Effector memory CD8-positive, alpha-beta T cell (primary cell): ENCODE measurements at regions not wholly inside any gene's neighbourhood (a gene's known extent, or its start where the extent isn't known, plus 50 kb on each side); places are given as distances from the start of the nearest gene placed in this dataset.

Source experiments
- ATAC-seq: fragments of 150-1000 bp; cut with Tn5 transposase; replicated peaks from 2 replicates; pipeline ENCODE4 v1.10.0; 2021; ENCODE audit warnings: mild to moderate bottlenecking, moderate library complexity
- DNase-seq, 3 experiments: peaks; one replicate each; pipeline ENCODE4 v3.0.0; 2021
- H3K27ac Mint-ChIP-seq, 2 donors: one replicate each; pipeline ENCODE4 v1.8.0; 2022; ENCODE audit warnings: mild to moderate bottlenecking in 2 of 2, mixed read lengths in 2 of 2, moderate library complexity in 2 of 2
- H3K27me3 Mint-ChIP-seq, 2 donors: one replicate each; pipeline ENCODE4 v1.8.0; 2022; ENCODE audit warnings: mixed read lengths in 2 of 2
- H3K36me3 Mint-ChIP-seq: one replicate; pipeline ENCODE4 v1.8.0; 2022; ENCODE audit warnings: mild to moderate bottlenecking, moderate library complexity, mixed read lengths; ENCODE audit not compliant: insufficient read depth
- H3K4me1 Mint-ChIP-seq, 2 donors: one replicate each; pipeline ENCODE4 v1.8.0; 2022; ENCODE audit warnings: low read depth in 2 of 2, mixed read lengths in 2 of 2
- H3K4me3 Mint-ChIP-seq, 2 donors: one replicate each; pipeline ENCODE4 v1.8.0; 2022; ENCODE audit warnings: mild to moderate bottlenecking in 2 of 2, mixed read lengths in 2 of 2, moderate library complexity in 2 of 2
- H3K9me3 Mint-ChIP-seq, 2 donors: one replicate each; pipeline ENCODE4 v1.8.0; 2022; ENCODE audit warnings: mixed read lengths in 2 of 2

- ATAC-seq (no peak), DNase-seq (no peak)
- peaks cover 13 to 22% of the 10 kb centered on the region in 2 donors for H3K27me3 Mint-ChIP-seq
- peaks cover 7 to 10% of the 10 kb centered on the region in 2 donors for H3K4me1 Mint-ChIP-seq
- no peak overlapping the region for H3K4me3 Mint-ChIP-seq
- no peaks in the 10 kb centered on the region for H3K9me3 Mint-ChIP-seq
- no peak overlapping the region for H3K27ac Mint-ChIP-seq
- H3K36me3 Mint-ChIP-seq: peaks cover 5% of the 10 kb centered on the region
These were observed 223.1 kb upstream of the PDE10A start for GRCh38 chr6:165886169-165886568.

DNA sequence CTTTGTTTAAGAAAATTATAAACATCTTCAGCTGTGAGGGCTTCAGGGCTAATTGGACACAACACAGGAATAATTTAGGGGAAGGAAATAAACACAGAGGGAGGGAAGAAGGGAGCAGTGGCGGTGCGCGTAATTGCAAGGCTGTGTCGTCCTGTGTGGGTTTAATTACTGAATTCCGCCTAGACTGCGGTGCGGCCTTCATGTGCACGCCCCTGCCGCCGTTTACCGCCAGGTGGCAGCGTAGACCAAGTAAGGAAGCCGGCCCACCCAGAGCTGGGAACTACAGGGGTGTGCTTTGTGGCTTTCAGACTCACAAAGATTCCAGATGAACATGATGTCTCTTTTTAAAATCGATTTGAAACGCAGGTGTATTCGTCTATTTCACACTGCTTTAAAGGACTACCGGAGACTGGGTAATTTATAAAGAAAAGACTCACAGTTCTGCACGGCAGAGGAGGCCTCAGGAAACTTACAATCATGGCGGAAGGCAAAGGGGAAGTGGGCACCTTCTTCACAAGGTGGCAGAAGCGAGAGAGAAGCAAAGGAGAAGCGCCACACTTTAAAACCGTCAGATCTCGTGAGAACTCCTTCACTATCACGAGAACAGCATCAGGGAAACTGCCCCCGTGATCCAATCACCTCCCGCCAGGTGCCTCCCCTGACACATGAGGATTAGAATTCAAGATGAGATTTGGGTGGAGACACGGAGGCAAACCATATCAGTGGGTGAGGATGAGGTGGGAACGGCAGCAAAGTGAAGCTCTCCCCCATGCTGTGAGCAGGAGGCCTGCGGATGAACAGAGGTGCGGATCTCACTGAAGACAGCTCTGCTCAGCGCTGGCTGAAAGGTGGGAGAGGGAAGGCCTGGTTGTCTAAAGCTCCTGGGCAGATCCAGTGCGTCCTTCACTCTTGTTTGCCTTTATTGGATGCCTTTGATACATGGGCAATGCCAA lies 222.0 kb upstream of the PDE10A start:
- peak overlapping the region in 1 of 2 donors; percentile 3 for H3K4me3 Mint-ChIP-seq
- no peaks in the 10 kb centered on the region for H3K9me3 Mint-ChIP-seq
- peaks cover 13 to 22% of the 10 kb centered on the region in 2 donors for H3K27me3 Mint-ChIP-seq
- peaks cover 5% of the 10 kb centered on the region for H3K36me3 Mint-ChIP-seq
- DNase-seq (peak; percentile 20 to 41 (median 29)), ATAC-seq (peak; percentile 74)
- H3K4me1 Mint-ChIP-seq: peaks cover 7 to 10% of the 10 kb centered on the region in 2 donors
- H3K27ac Mint-ChIP-seq: no peak overlapping the region

DNA sequence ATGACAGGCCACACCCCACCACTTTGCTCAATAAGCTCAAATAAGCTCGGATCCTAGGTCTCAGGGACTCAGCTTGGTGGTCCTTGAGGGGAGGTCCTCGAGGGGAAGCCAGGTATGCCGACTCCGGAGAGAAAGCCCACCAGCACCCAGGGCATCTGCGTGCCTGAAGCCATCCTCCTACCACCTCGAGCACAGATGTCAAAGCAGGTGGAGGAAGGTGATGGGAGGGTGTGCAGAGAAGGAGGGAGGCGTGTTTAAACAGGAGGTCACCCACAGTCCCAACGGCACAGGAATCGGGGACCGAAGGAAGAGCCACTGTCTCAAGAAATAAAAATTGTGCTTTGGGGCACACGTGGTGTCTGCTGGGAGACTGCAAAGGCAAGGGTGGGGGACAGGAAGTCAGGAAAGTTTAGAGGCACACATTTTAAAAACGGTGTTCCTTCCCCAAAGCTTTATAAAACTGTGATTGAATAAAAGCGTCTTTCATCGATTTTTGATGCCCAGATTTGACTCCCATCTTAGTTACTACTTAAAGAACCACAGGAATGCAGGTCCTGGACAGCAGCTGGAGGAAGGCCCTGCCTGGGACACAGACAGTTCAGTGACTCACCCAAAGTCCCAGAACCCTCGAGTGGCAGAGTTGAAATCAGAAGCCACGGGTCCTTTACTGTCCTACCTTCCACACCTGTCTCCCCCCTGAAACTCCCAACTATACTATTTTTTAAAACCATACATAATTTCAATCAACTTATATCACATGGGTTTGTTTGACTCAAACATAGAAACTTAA lies 221.0 kb upstream of the PDE10A start:
- ATAC-seq (no peak), DNase-seq (no peak)

GRCh38 chr6:165881806-165882205 lies 218.8 kb upstream of the PDE10A start:
- H3K4me1 Mint-ChIP-seq: peaks cover 7 to 10% of the 10 kb centered on the region in 2 donors
- peaks cover 30 to 43% of the 10 kb centered on the region in 2 donors for H3K27me3 Mint-ChIP-seq
- no peak overlapping the region for H3K4me3 Mint-ChIP-seq
- DNase-seq (no peak), ATAC-seq (no peak)
- no peaks in the 10 kb centered on the region for H3K9me3 Mint-ChIP-seq
- H3K27ac Mint-ChIP-seq: no peak overlapping the region
- H3K36me3 Mint-ChIP-seq: peaks cover 5% of the 10 kb centered on the region

More for the DNA sequence above, 221.0 kb upstream of the PDE10A start:
- Mint-ChIP-seq H3K4me3 (no peak overlapping the region), H3K27me3 (peaks cover 13 to 22% of the 10 kb centered on the region in 2 donors), H3K27ac (no peak overlapping the region), H3K9me3 (no peaks in the 10 kb centered on the region), H3K4me1 (peaks cover 7 to 10% of the 10 kb centered on the region in 2 donors), H3K36me3 (peaks cover 5% of the 10 kb centered on the region)

- Mint-ChIP-seq H3K4me3 (no peak overlapping the region), H3K9me3 (no peaks in the 10 kb centered on the region)
These were observed 217.6 kb upstream of the PDE10A start for GRCh38 chr6:165880686-165881085.

DNA sequence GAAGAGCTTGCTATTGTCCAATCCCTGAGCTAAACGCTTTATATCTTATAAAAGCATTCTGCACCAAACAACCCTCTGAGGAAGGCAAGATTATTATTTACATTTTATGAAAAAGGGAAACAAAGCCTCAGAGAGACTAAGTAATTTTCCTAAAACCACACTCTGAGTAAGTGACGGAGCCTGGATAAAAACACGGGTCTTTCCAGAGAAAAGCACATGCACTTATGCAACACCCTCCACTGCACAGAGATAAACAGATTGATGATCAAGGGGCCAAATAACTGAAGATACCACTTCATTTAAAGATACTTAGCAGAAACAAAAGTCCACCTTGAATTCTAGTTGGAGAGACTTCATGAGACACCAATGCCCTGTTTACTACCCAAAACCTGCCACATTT lies 214.7 kb upstream of the PDE10A start:
- ATAC-seq (no peak), DNase-seq (no peak)
- Mint-ChIP-seq H3K27me3 (peaks cover 40 to 48% of the 10 kb centered on the region in 2 donors), H3K27ac (no peak overlapping the region), H3K4me1 (no peaks in the 10 kb centered on the region), H3K36me3 (no peaks in the 10 kb centered on the region), H3K9me3 (no peaks in the 10 kb centered on the region), H3K4me3 (no peak overlapping the region)

More at GRCh38 chr6:165880686-165881085, 217.6 kb upstream of the PDE10A start:
- ATAC-seq (no peak), DNase-seq (no peak)
- peaks cover 34 to 51% of the 10 kb centered on the region in 2 donors for H3K27me3 Mint-ChIP-seq
- H3K27ac Mint-ChIP-seq: no peak overlapping the region
- H3K4me1 Mint-ChIP-seq: peaks cover 7 to 10% of the 10 kb centered on the region in 2 donors
- peaks cover 5% of the 10 kb centered on the region for H3K36me3 Mint-ChIP-seq

DNA sequence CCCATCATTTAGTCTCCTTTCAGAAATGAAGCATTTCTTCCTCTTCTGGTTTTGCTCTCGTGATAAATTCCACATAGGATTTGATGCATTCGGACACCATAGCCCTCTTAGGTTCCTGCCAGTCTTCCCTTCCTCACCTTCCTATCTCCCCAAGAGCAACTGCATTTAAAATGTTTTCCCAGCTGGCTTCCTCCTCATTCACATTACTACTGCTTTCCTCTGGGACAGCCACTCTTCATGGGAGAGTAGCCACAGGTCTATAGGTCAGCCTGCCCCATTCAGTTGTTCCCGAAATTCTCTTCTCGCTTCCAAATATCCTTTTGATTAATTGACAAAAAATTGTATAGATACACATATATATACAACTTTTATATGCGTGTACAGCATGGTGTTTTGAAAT lies 214.2 kb upstream of the PDE10A start:
- H3K36me3 Mint-ChIP-seq: no peaks in the 10 kb centered on the region
- no peak overlapping the region for H3K4me3 Mint-ChIP-seq
- no peaks in the 10 kb centered on the region for H3K4me1 Mint-ChIP-seq
- peaks cover 40 to 46% of the 10 kb centered on the region in 2 donors for H3K27me3 Mint-ChIP-seq
- H3K27ac Mint-ChIP-seq: no peak overlapping the region
- no peak for ATAC-seq
- H3K9me3 Mint-ChIP-seq: no peaks in the 10 kb centered on the region
- DNase-seq: no peak

DNA sequence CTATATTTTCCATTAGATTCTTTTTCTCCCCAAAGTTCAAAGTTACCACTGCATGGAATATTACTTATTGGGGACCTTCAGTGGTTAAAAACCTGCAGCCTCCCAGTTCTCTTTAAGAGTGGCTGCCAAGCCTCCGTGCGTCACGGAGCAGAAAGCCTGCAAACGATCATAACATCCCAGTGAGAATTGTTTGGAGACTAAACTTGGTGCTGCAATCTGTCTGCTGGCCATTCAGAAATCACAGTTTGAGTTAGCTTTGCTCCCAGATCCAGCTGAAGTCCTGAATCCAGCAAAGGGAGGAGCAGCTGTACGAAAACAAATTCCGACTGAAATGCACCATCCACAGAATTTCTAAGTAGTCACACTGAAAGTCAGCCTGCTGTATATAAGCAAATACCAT lies 213.5 kb upstream of the PDE10A start:
- H3K4me1 Mint-ChIP-seq: no peaks in the 10 kb centered on the region
- H3K9me3 Mint-ChIP-seq: no peaks in the 10 kb centered on the region
- peaks cover 34 to 40% of the 10 kb centered on the region in 2 donors for H3K27me3 Mint-ChIP-seq
- no peak overlapping the region for H3K27ac Mint-ChIP-seq
- no peaks in the 10 kb centered on the region for H3K36me3 Mint-ChIP-seq
- H3K4me3 Mint-ChIP-seq: no peak overlapping the region
- ATAC-seq (no peak), DNase-seq (no peak)

- Mint-ChIP-seq H3K4me3 (no peak overlapping the region), H3K9me3 (no peaks in the 10 kb centered on the region), H3K27me3 (peaks cover 33 to 39% of the 10 kb centered on the region in 2 donors), H3K27ac (no peak overlapping the region), H3K4me1 (no peaks in the 10 kb centered on the region), H3K36me3 (no peaks in the 10 kb centered on the region)
- ATAC-seq: no peak
- no peak for DNase-seq
These were observed 212.9 kb upstream of the PDE10A start for GRCh38 chr6:165875946-165876345.

GRCh38 chr6:165873976-165874375 lies 210.9 kb upstream of the PDE10A start:
- no peak for DNase-seq
- H3K27me3 Mint-ChIP-seq: peaks cover 39 to 50% of the 10 kb centered on the region in 2 donors

DNA sequence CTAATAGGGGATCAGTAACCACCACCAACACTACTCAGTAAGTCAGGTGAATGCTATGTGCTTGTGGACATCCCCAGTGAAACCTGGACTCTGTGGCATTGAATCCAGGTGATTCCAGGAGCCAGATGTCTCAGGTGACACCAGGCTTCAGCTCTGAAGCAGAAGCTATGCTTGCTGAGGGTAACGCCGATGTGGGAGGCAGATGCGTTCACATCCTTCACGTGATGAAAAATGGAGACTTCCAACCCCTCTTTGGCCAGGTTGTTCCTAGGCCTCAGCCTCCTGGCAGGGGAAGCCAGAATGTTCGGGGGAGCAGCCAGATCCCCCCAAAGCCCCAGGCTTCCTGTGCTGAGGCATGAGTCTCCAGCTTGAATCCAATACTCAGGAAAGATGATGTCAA lies 209.8 kb upstream of the PDE10A start:
- Mint-ChIP-seq H3K27me3 (peaks cover 29 to 38% of the 10 kb centered on the region in 2 donors), H3K4me1 (no peaks in the 10 kb centered on the region), H3K4me3 (no peak overlapping the region), H3K27ac (no peak overlapping the region), H3K36me3 (no peaks in the 10 kb centered on the region), H3K9me3 (peaks cover 0 to 9% of the 10 kb centered on the region in 2 donors)
- ATAC-seq: no peak
- no peak for DNase-seq

More at GRCh38 chr6:165873976-165874375, 210.9 kb upstream of the PDE10A start:
- Mint-ChIP-seq H3K27ac (no peak overlapping the region), H3K4me1 (no peaks in the 10 kb centered on the region), H3K9me3 (peaks cover 0 to 9% of the 10 kb centered on the region in 2 donors), H3K36me3 (no peaks in the 10 kb centered on the region), H3K4me3 (no peak overlapping the region)
- no peak for ATAC-seq

GRCh38 chr6:165872311-165872710 lies 209.3 kb upstream of the PDE10A start:
- H3K9me3 Mint-ChIP-seq: peaks cover 0 to 9% of the 10 kb centered on the region in 2 donors
- no peaks in the 10 kb centered on the region for H3K4me1 Mint-ChIP-seq
- no peak overlapping the region for H3K4me3 Mint-ChIP-seq
- ATAC-seq: no peak
- H3K36me3 Mint-ChIP-seq: no peaks in the 10 kb centered on the region
- peaks cover 27 to 34% of the 10 kb centered on the region in 2 donors for H3K27me3 Mint-ChIP-seq
- DNase-seq: no peak
- H3K27ac Mint-ChIP-seq: no peak overlapping the region

DNA sequence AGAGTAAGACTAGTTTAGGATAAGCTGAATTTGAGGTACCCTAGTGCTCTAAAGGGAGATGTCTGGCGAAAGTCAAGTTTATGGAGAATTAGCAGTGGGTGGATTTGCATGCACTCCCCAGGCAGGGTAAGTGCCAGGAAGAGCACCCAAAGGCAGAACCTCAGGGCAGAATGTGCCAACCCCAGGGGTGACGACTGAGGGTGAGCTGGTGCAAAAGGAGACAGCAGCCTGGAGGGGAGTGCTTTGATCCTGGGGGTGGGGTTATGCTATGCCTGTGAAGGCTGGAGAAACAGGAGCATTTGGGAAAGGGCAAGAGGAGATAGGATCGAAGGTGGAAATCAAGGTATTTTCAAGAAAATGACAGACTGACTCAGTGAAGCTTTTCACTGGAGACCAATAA lies 208.5 kb upstream of the PDE10A start:
- Mint-ChIP-seq H3K27me3 (peaks cover 22 to 27% of the 10 kb centered on the region in 2 donors), H3K36me3 (no peaks in the 10 kb centered on the region)
- ATAC-seq: no peak

More for the DNA sequence above, 208.5 kb upstream of the PDE10A start:
- DNase-seq: no peak
- Mint-ChIP-seq H3K4me1 (no peaks in the 10 kb centered on the region), H3K27ac (no peak overlapping the region), H3K9me3 (peaks cover 0 to 9% of the 10 kb centered on the region in 2 donors), H3K4me3 (no peak overlapping the region)
